ENCODE measurements at regions not wholly inside any gene's neighbourhood (a gene's known extent, or its start where the extent isn't known, plus 50 kb on each side); places are given as distances from the start of the nearest gene placed in this dataset.

DNA sequence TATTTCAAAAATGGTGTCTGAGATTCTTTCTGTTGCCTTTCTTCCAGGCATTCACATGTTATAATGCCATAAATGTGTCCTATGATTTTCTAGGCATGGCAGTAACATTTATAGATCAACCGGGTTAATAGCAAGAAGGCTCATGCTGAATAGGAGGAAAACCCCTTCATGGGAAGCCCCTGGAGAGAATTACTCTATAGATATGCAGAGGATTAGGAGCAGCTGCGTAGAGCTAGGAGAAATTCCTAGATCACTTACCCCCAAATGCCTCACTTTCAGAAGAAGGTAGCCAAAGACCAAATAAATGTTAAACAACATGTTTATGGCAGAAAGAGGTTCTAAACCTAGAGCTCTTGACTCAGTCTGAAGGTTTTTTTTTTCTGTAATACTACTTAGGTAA lies 153.4 kb upstream of the CTNNA2 start:
- CTCF ChIA-PET = no interaction called here
- DNase-seq (ENCODE audit: low read depth, low spot score) (no peak), ATAC-seq (no peak)
- Histone ChIP-seq H3K27ac (ENCODE audit: low read depth, low read length) (no peak overlapping the region), H3K79me2 (ENCODE audit: insufficient read depth, low read length) (no peaks in the 10 kb centered on the region), H3K36me3 (ENCODE audit: control insufficient read depth in 1 of 2, insufficient read depth in 2 of 2, low read length in 2 of 2) (no peaks in the 10 kb centered on the region), H3K27me3 (ENCODE audit: insufficient read depth, low read length) (no peaks in the 10 kb centered on the region), H4K20me1 (ENCODE audit: insufficient read depth) (no peaks in the 10 kb centered on the region), H3K9me3 (ENCODE audit: control insufficient read depth in 1 of 2, insufficient read depth in 1 of 2, low read depth in 1 of 2, low read length in 2 of 2) (peaks cover 11 to 20% of the 10 kb centered on the region in 2 experiments; a peak in 2 of 4 replicates), H3K9me2 (ENCODE audit: insufficient read depth) (no peaks in the 10 kb centered on the region), H2AFZ (ENCODE audit: low read depth, low read length, poor library complexity, severe bottlenecking) (no peak overlapping the region), H3K4me1 (ENCODE audit: control insufficient read depth in 1 of 2, insufficient read depth in 2 of 2, low read length in 2 of 2) (no peaks in the 10 kb centered on the region), H3K4me3 (replicated peaks in 1 of 2; ENCODE audit: low read depth in 1 of 2, low read length in 2 of 2) (no peak overlapping the region), H3K9ac (ENCODE audit: low read length) (no peak overlapping the region), H3K4me2 (ENCODE audit: low read length) (no peak overlapping the region)
- BruUV-seq (replicated peaks) = no TSS peak
- RAD21 ChIA-PET (ENCODE audit: low non-redundant PET in 1 of 2, low total read pairs in 2 of 2, uncharacterized antibody in 2 of 2, unreplicated experiment in 2 of 2) = no interaction called here
- POLR2A ChIA-PET = no interaction called here
- intact Hi-C loops (cut with micrococcal nuclease) = no loop called here
- no peak for TF ChIP-seq CTCF (IDR thresholded peaks at IDR 0.05 in 2 of 3, conservative IDR thresholded peaks at IDR 0.05 in 1 of 3; ENCODE audit: borderline replicate concordance in 1 of 3, insufficient read depth in 1 of 3, low read depth in 2 of 3, low read length in 2 of 3)
- no peak for TF ChIP-seq TCF7L2 (IDR thresholded peaks at IDR 0.05; ENCODE audit: borderline replicate concordance, extremely low read depth, insufficient read depth, insufficient read length)
- no peak for TF ChIP-seq EZH2 (IDR thresholded peaks at IDR 0.05)
- TF ChIP-seq ZBTB33 (IDR thresholded peaks at IDR 0.05; ENCODE audit: extremely low read depth, insufficient replicate concordance, low read length) = no peak
- no peak for TF ChIP-seq POLR2A (IDR thresholded peaks at IDR 0.05; ENCODE audit: borderline replicate concordance, extremely low read depth, insufficient read depth, insufficient read length)
- TF ChIP-seq SRF (IDR thresholded peaks at IDR 0.05; ENCODE audit: low read depth) = no peak
- no peak for TF ChIP-seq ELF1 (IDR thresholded peaks at IDR 0.05; ENCODE audit: borderline replicate concordance, low read depth)
- TF ChIP-seq EGR1 (IDR thresholded peaks at IDR 0.05; ENCODE audit: low read depth) = no peak
- no peak for TF ChIP-seq ZNF274 (IDR thresholded peaks at IDR 0.05; ENCODE audit: low read depth, low read length)
- no peak for TF ChIP-seq SP1 (IDR thresholded peaks at IDR 0.05; ENCODE audit: low read depth)
- no peak for TF ChIP-seq CBX3 (IDR thresholded peaks at IDR 0.05; ENCODE audit: low read depth)
- no peak for TF ChIP-seq JUND (IDR thresholded peaks at IDR 0.05)
- TF ChIP-seq EZH2phosphoT487 (IDR thresholded peaks at IDR 0.05; ENCODE audit: borderline replicate concordance) = no peak
- TF ChIP-seq POLR2AphosphoS5 (IDR thresholded peaks at IDR 0.05; ENCODE audit: low read depth, low read length) = no peak
- TF ChIP-seq FOSL1 (IDR thresholded peaks at IDR 0.05; ENCODE audit: low read depth) = no peak
- TF ChIP-seq YY1 (IDR thresholded peaks at IDR 0.05; ENCODE audit: extremely low read depth, insufficient replicate concordance, low read depth, low read length) = no peak
- TF ChIP-seq RAD21 (IDR thresholded peaks at IDR 0.05; ENCODE audit: low read depth) = no peak
- TF ChIP-seq SIN3A (IDR thresholded peaks at IDR 0.05; ENCODE audit: low read depth) = no peak
- TF ChIP-seq, protein P1, sequence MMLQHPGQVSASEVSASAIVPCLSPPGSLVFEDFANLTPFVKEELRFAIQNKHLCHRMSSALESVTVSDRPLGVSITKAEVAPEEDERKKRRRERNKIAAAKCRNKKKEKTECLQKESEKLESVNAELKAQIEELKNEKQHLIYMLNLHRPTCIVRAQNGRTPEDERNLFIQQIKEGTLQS (IDR thresholded peaks at IDR 0.05) = no peak
- TF ChIP-seq ZFX (IDR thresholded peaks at IDR 0.05) = no peak

Measured in HCT116 (cell line).